ENCODE measurements at regions not wholly inside any gene's neighbourhood (a gene's known extent, or its start where the extent isn't known, plus 50 kb on each side); places are given as distances from the start of the nearest gene placed in this dataset.

- H3K4me3 ChIP-seq, result no peak overlapping the region
- no peaks in the 10 kb centered on the region for H3K9me2 ChIP-seq (replicated peaks; ENCODE audit: insufficient read depth)
- no peaks in the 10 kb centered on the region for H3K36me3 ChIP-seq (replicated peaks; ENCODE audit: insufficient read depth, low read depth)
- DNase-seq (ENCODE audit: low spot score), result no peak
- H3K4me2 ChIP-seq, result no peak overlapping the region
- WGBS (ENCODE audit: low lambda C conversion rate, missing lambda C conversion rate), result 61% methylated on average over 3 of the region's 3 CpGs
- H3K27me3 ChIP-seq, result no peaks in the 10 kb centered on the region
- no peak overlapping the region for H2AFZ ChIP-seq
- no peaks in the 10 kb centered on the region for H3K9me3 ChIP-seq (ENCODE audit: low read depth)
- H4K20me1 ChIP-seq (ENCODE audit: insufficient read depth, poor library complexity, severe bottlenecking), result no peaks in the 10 kb centered on the region
- TF ChIP-seq EZH2phosphoT487 (IDR thresholded peaks at IDR 0.05; ENCODE audit: low read depth, severe bottlenecking, unreplicated experiment) (no peak), CTCF (IDR thresholded peaks at IDR 0.05; ENCODE audit: poor library complexity) (no peak), EZH2 (IDR thresholded peaks at IDR 0.05; ENCODE audit: borderline replicate concordance) (no peak)
- no peaks in the 10 kb centered on the region for H3K79me2 ChIP-seq
- no peaks in the 10 kb centered on the region for H3K4me1 ChIP-seq (ENCODE audit: insufficient read depth)
- H3K27ac ChIP-seq, result no peak overlapping the region
These were observed 393.6 kb upstream of the PROK2 start for GRCh38 chr3:72178463-72179106.

- 69% methylated on average over 36 of the region's 36 CpGs for WGBS (ENCODE audit: low lambda C conversion rate, missing lambda C conversion rate)
- Histone ChIP-seq H3K79me2 (no peaks in the 10 kb centered on the region), H2AFZ (no peak overlapping the region), H3K9me3 (ENCODE audit: low read depth) (no peaks in the 10 kb centered on the region), H3K4me2 (no peak overlapping the region), H4K20me1 (ENCODE audit: insufficient read depth, poor library complexity, severe bottlenecking) (no peaks in the 10 kb centered on the region), H3K36me3 (replicated peaks; ENCODE audit: insufficient read depth, low read depth) (no peaks in the 10 kb centered on the region), H3K4me1 (ENCODE audit: insufficient read depth) (no peaks in the 10 kb centered on the region), H3K27ac (peak overlapping the region; percentile 47), H3K27me3 (no peaks in the 10 kb centered on the region), H3K9me2 (replicated peaks; ENCODE audit: insufficient read depth) (no peaks in the 10 kb centered on the region), H3K4me3 (no peak overlapping the region)
- DNase-seq (ENCODE audit: low spot score), result peak; percentile 43
- TF ChIP-seq CTCF (IDR thresholded peaks at IDR 0.05; ENCODE audit: poor library complexity) (no peak), EZH2 (IDR thresholded peaks at IDR 0.05; ENCODE audit: borderline replicate concordance) (no peak), EZH2phosphoT487 (IDR thresholded peaks at IDR 0.05; ENCODE audit: low read depth, severe bottlenecking, unreplicated experiment) (no peak)
These were observed 392.4 kb upstream of the PROK2 start for GRCh38 chr3:72177075-72178050.

DNA sequence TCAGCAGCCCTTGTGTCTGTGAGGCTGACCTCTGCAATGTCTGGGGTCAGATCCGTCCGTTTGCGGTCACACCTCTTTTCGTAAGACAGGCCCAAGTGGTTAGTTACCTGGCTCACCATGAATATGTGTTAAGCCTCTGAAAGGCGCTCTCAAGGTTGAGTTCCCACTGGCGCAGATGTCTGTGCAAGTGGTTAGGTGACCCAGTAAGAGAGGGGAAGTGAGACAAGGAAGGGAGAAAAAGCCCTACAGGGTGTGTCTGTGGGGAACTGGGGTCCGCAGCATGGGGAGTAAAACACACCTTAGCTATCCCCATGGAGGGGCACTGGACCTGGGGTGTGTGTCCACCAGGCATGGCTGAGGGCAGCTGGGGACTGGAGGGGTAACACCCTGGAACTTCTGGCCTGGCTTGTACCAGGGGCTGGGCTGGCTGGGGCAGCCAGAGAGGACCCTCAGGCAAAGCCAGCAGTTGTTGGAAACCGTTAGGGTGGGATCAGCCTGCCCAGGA lies 391.6 kb upstream of the PROK2 start:
- Histone ChIP-seq H3K36me3 (replicated peaks; ENCODE audit: insufficient read depth, low read depth) (no peaks in the 10 kb centered on the region), H3K79me2 (no peaks in the 10 kb centered on the region), H3K27ac (peak overlapping the region; percentile 47), H3K4me3 (no peak overlapping the region), H3K9me3 (ENCODE audit: low read depth) (no peaks in the 10 kb centered on the region), H4K20me1 (ENCODE audit: insufficient read depth, poor library complexity, severe bottlenecking) (no peaks in the 10 kb centered on the region), H3K4me1 (ENCODE audit: insufficient read depth) (no peaks in the 10 kb centered on the region), H3K9me2 (replicated peaks; ENCODE audit: insufficient read depth) (no peaks in the 10 kb centered on the region), H3K4me2 (no peak overlapping the region), H2AFZ (no peak overlapping the region), H3K27me3 (no peaks in the 10 kb centered on the region)
- TF ChIP-seq EZH2phosphoT487 (IDR thresholded peaks at IDR 0.05; ENCODE audit: low read depth, severe bottlenecking, unreplicated experiment) (no peak), CTCF (IDR thresholded peaks at IDR 0.05; ENCODE audit: poor library complexity) (no peak), EZH2 (IDR thresholded peaks at IDR 0.05; ENCODE audit: borderline replicate concordance) (no peak)
- DNase-seq (ENCODE audit: low spot score), result no peak
- WGBS (ENCODE audit: low lambda C conversion rate, missing lambda C conversion rate), result 87% methylated on average over 8 of the region's 8 CpGs

All from hepatocyte (in vitro differentiated cells).